GM23338 (cell line): ENCODE measurements at regions not wholly inside any gene's neighbourhood (a gene's known extent, or its start where the extent isn't known, plus 50 kb on each side); places are given as distances from the start of the nearest gene placed in this dataset.

Experiments used
- ATAC-seq: fragments of 200-7000 bp; cut with Tn5 transposase; 3 replicates; pipeline ENCODE4 v1.9.1; 2020
- DNase-seq: peaks from one replicate; pipeline ENCODE4 v3.0.0-alpha.2; 2015; ENCODE audit warnings: low spot score
- H2AFZ ChIP-seq: fragments of 200-600 bp; sonication (generic); 2 replicates; pipeline ENCODE4 v1.8.0; 2016; ENCODE audit warnings: antibody characterized with exemption, mild to moderate bottlenecking, moderate library complexity
- H3F3A ChIP-seq: fragments of 200-600 bp; sonication (generic); replicated peaks from 2 replicates; pipeline ENCODE4 v1.8.0; 2017; ENCODE audit warnings: antibody characterized with exemption, mixed run types, low read depth
- H3K27ac ChIP-seq: fragments of 200-600 bp; sonication (generic); 2 replicates; pipeline ENCODE4 v1.6.1; 2016; ENCODE audit warnings: low read depth
- H3K27me3 ChIP-seq: fragments of 200-600 bp; sonication (generic); 2 replicates; pipeline ENCODE4 v1.8.0; 2016; ENCODE audit warnings: mild to moderate bottlenecking, mixed run types, moderate library complexity; ENCODE audit not compliant: insufficient read depth
- H3K36me3 ChIP-seq: fragments of 200-600 bp; sonication (generic); 2 replicates; pipeline ENCODE4 v1.8.0; 2016; ENCODE audit warnings: mild to moderate bottlenecking; ENCODE audit not compliant: insufficient read depth
- H3K4me1 ChIP-seq: fragments of 200-600 bp; sonication (generic); 2 replicates; pipeline ENCODE4 v1.8.0; 2016; ENCODE audit warnings: mild to moderate bottlenecking, moderate library complexity; ENCODE audit not compliant: insufficient read depth
- H3K4me2 ChIP-seq: fragments of 200-600 bp; sonication (generic); 2 replicates; pipeline ENCODE4 v1.7.1; 2017; ENCODE audit warnings: mixed run types
- H3K4me3 ChIP-seq: fragments of 200-600 bp; sonication (generic); 2 replicates; pipeline ENCODE4 v1.6.1; 2016; ENCODE audit warnings: mixed run types
- H3K79me2 ChIP-seq: fragments of 200-600 bp; sonication (generic); replicated peaks from 2 replicates; pipeline ENCODE4 v1.8.0; 2017; ENCODE audit warnings: mild to moderate bottlenecking; ENCODE audit not compliant: insufficient read depth
- H3K9me2 ChIP-seq: fragments of 200-600 bp; sonication (generic); 2 replicates; pipeline ENCODE4 v1.8.0; 2017; ENCODE audit not compliant: insufficient read depth
- H4K20me1 ChIP-seq: fragments of 200-600 bp; sonication (generic); replicated peaks from 2 replicates; pipeline ENCODE4 v1.8.0; 2017; ENCODE audit warnings: mild to moderate bottlenecking; ENCODE audit not compliant: insufficient read depth
- H3K27ac Mint-ChIP-seq: 2 replicates; pipeline ENCODE4 v1.8.0; 2020; ENCODE audit warnings: inconsistent platforms, mild to moderate bottlenecking, moderate library complexity, mixed read lengths
- H3K27me3 Mint-ChIP-seq: 3 replicates; pipeline ENCODE4 v1.8.0; 2022; ENCODE audit warnings: low read depth, mild to moderate bottlenecking, moderate library complexity, mixed read lengths, inconsistent platforms; ENCODE audit not compliant: insufficient read depth, poor library complexity
- H3K36me3 Mint-ChIP-seq: 3 replicates; pipeline ENCODE4 v1.8.0; 2021; ENCODE audit warnings: low read depth, mild to moderate bottlenecking, inconsistent platforms, moderate library complexity, mixed read lengths
- H3K4me1 Mint-ChIP-seq: 3 replicates; pipeline ENCODE4 v1.8.0; 2020; ENCODE audit warnings: mild to moderate bottlenecking, inconsistent platforms, mixed read lengths
- H3K4me3 Mint-ChIP-seq: 3 replicates; pipeline ENCODE4 v1.8.0; 2021; ENCODE audit warnings: moderate library complexity, mild to moderate bottlenecking, inconsistent platforms, mixed read lengths
- H3K9me3 Mint-ChIP-seq: 3 replicates; pipeline ENCODE4 v1.8.0; 2020; ENCODE audit warnings: moderate library complexity, mild to moderate bottlenecking, inconsistent platforms, mixed read lengths
- CREB1 ChIP-seq: fragments of 250-450 bp; sonication (Bioruptor Pico); IDR thresholded peaks from 2 replicates; pipeline ENCODE4 v1.5.0; 2020; ENCODE audit warnings: low read depth, mild to moderate bottlenecking, moderate library complexity
- CTCF ChIP-seq, 2 experiments: fragments of 200-600 bp in 1 of 2; sonication (generic) in 1 of 2; conservative IDR thresholded peaks; 2 replicates each; pipeline versions ENCODE4 v1.5.1 to v1.6.1; 2016 to 2017; ENCODE audit warnings: antibody characterized with exemption in 2 of 2, low read depth in 2 of 2, mild to moderate bottlenecking in 2 of 2, moderate library complexity in 1 of 2
- ETS1 ChIP-seq: IDR thresholded peaks from 2 replicates; pipeline ENCODE4 v1.6.1; 2016; ENCODE audit warnings: antibody characterized with exemption
- EZH2 ChIP-seq: fragments of 200-600 bp; sonication (generic); IDR thresholded peaks from one replicate; pipeline ENCODE4 v1.8.0; 2017; ENCODE audit warnings: antibody characterized with exemption, mild to moderate bottlenecking, low read depth; ENCODE audit not compliant: unreplicated experiment
- EZH2phosphoT487 ChIP-seq: fragments of 200-600 bp; sonication (generic); IDR thresholded peaks from one replicate; pipeline ENCODE4 v1.8.1; 2018; ENCODE audit warnings: antibody characterized with exemption; ENCODE audit not compliant: unreplicated experiment
- JUNB ChIP-seq: IDR thresholded peaks from one replicate; pipeline ENCODE4 v1.6.1; 2016; ENCODE audit warnings: antibody characterized with exemption; ENCODE audit not compliant: unreplicated experiment
- NANOG ChIP-seq: IDR thresholded peaks from 2 replicates; pipeline ENCODE4 v1.6.1; 2016; ENCODE audit warnings: antibody characterized with exemption, borderline replicate concordance
- POLR2AphosphoS5 ChIP-seq: IDR thresholded peaks from 2 replicates; pipeline ENCODE4 v1.6.1; 2016; ENCODE audit warnings: antibody characterized with exemption, low read depth
- REST ChIP-seq: IDR thresholded peaks from one replicate; pipeline ENCODE4 v1.6.1; 2018; ENCODE audit warnings: antibody characterized with exemption; ENCODE audit not compliant: unreplicated experiment
- STAT1 ChIP-seq: IDR thresholded peaks from one replicate; pipeline ENCODE4 v1.6.1; 2016; ENCODE audit warnings: antibody characterized with exemption; ENCODE audit not compliant: unreplicated experiment
- ZNF114 ChIP-seq: fragments of 250-450 bp; sonication (Bioruptor Pico); IDR thresholded peaks from 2 replicates; pipeline ENCODE4 v1.5.0; 2020; ENCODE audit warnings: mild to moderate bottlenecking, moderate library complexity
- ZNF331 ChIP-seq: fragments of 250-450 bp; sonication (Bioruptor Pico); IDR thresholded peaks from 2 replicates; pipeline ENCODE4 v1.5.0; 2020; ENCODE audit warnings: low read depth, mild to moderate bottlenecking, moderate library complexity
- ZNF462 ChIP-seq: fragments of 250-450 bp; sonication (Bioruptor Pico); IDR thresholded peaks from 2 replicates; pipeline ENCODE4 v1.5.0; 2020; ENCODE audit warnings: mild to moderate bottlenecking, moderate library complexity

DNA sequence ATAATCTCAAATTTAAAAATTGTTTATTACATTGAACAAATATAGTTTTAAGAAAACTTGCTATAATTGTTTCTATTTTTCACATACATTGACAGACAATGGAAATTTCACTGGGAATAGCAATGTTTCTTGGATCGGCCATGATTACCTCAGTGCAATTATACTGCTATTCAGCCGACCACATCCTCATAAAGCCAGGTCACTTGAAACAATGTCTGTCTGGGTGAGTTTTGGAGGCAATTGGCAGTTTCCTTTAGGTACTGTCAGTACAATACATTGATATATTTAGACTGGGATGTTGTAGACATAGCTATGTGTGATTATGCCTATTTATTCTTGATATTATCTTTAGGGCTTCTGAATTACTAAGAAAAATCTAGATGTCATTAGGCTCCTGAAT lies 89.5 kb upstream of the VEGFC start:
- H3K36me3 Mint-ChIP-seq = no peaks in the 10 kb centered on the region
- no peaks in the 10 kb centered on the region for H3K9me3 Mint-ChIP-seq
- no peaks in the 10 kb centered on the region for H4K20me1 ChIP-seq
- peaks cover 6% of the 10 kb centered on the region for H3K27me3 Mint-ChIP-seq
- DNase-seq (no peak), ATAC-seq (no peak)
- H3F3A ChIP-seq = no peaks in the 10 kb centered on the region
- no peak overlapping the region for H3K4me2 ChIP-seq
- H3K36me3 ChIP-seq = no peaks in the 10 kb centered on the region
- no peaks in the 10 kb centered on the region for H3K79me2 ChIP-seq
- no peak for TF ChIP-seq POLR2AphosphoS5
- no peak for TF ChIP-seq STAT1
- TF ChIP-seq ETS1 = no peak
- TF ChIP-seq JUNB = no peak
- no peak for TF ChIP-seq EZH2
- TF ChIP-seq CTCF (conservative IDR thresholded peaks at IDR 0.05; ENCODE audit: low read depth in 2 of 2) = no peak
- no peak for TF ChIP-seq ZNF462 (CRISPR knock-in tag)
- no peak for TF ChIP-seq EZH2phosphoT487
- no peak for TF ChIP-seq ZNF114 (CRISPR knock-in tag)
- TF ChIP-seq REST = no peak
- no peak for TF ChIP-seq ZNF331 (CRISPR knock-in tag)
- no peak for TF ChIP-seq NANOG
- TF ChIP-seq CREB1 (CRISPR knock-in tag) = no peak
- no peak overlapping the region for H3K4me3 Mint-ChIP-seq
- peaks cover 6% of the 10 kb centered on the region; the same call in 2 of the 3 replicates for H3K4me1 Mint-ChIP-seq
- no peaks in the 10 kb centered on the region for H3K27me3 ChIP-seq
- H2AFZ ChIP-seq = no peak overlapping the region
- H3K9me2 ChIP-seq = no peaks in the 10 kb centered on the region
- H3K27ac ChIP-seq = no peak overlapping the region
- H3K4me1 ChIP-seq = no peaks in the 10 kb centered on the region
- no peak overlapping the region for H3K4me3 ChIP-seq
- H3K27ac Mint-ChIP-seq = no peak overlapping the region
